Smooth muscle cell (in vitro differentiated cells): ENCODE measurements at regions not wholly inside any gene's neighbourhood (a gene's known extent, or its start where the extent isn't known, plus 50 kb on each side); places are given as distances from the start of the nearest gene placed in this dataset.

Source experiments
- DNase-seq: peaks from one replicate; lab custom pipeline; 2025; ENCODE audit not compliant: unreplicated experiment; lab: John Stamatoyannopoulos, UW
- H2AFZ ChIP-seq: fragments of 200-600 bp; sonication (generic); 2 replicates; pipeline ENCODE4 v1.6.0; 2016; ENCODE audit warnings: antibody characterized with exemption, low read depth, mild to moderate bottlenecking
- H3F3A ChIP-seq: fragments of 200-600 bp; sonication (generic); 2 replicates; pipeline ENCODE4 v1.6.0; 2017; ENCODE audit warnings: antibody characterized with exemption, low read depth
- H3K27ac ChIP-seq: fragments of 200-600 bp; sonication (generic); 2 replicates; pipeline ENCODE4 v1.5.1; 2016; ENCODE audit warnings: low read depth, mild to moderate bottlenecking
- H3K27me3 ChIP-seq: fragments of 200-600 bp; sonication (generic); 2 replicates; pipeline ENCODE4 v1.6.1; 2016; ENCODE audit warnings: low read depth, mild to moderate bottlenecking
- H3K36me3 ChIP-seq: fragments of 200-600 bp; sonication (generic); 2 replicates; pipeline ENCODE4 v1.5.1; 2016; ENCODE audit warnings: low read depth
- H3K4me1 ChIP-seq: fragments of 200-600 bp; sonication (generic); 2 replicates; pipeline ENCODE4 v1.5.1; 2016; ENCODE audit warnings: low read depth
- H3K4me2 ChIP-seq: fragments of 200-600 bp; sonication (generic); 2 replicates; pipeline ENCODE4 v1.6.0; 2016; ENCODE audit warnings: mild to moderate bottlenecking
- H3K4me3 ChIP-seq: fragments of 200-600 bp; sonication (generic); 2 replicates; pipeline ENCODE4 v1.5.1; 2016; ENCODE audit warnings: mild to moderate bottlenecking
- H3K79me2 ChIP-seq: fragments of 200-600 bp; sonication (generic); 2 replicates; pipeline ENCODE4 v1.6.0; 2016; ENCODE audit warnings: low read depth, mild to moderate bottlenecking
- H3K9ac ChIP-seq: fragments of 200-600 bp; sonication (generic); 2 replicates; pipeline ENCODE4 v1.6.0; 2016; ENCODE audit warnings: low read depth
- H3K9me3 ChIP-seq: fragments of 200-600 bp; sonication (generic); replicated peaks from 2 replicates; pipeline ENCODE4 v1.5.1; 2016; ENCODE audit warnings: low read depth
- H4K20me1 ChIP-seq: fragments of 200-600 bp; sonication (generic); 2 replicates; pipeline ENCODE4 v1.6.0; 2016; ENCODE audit warnings: low read depth
- CTCF ChIP-seq: fragments of 200-600 bp; sonication (generic); IDR thresholded peaks from 2 replicates; pipeline ENCODE4 v1.5.1; 2017; ENCODE audit warnings: borderline replicate concordance, mild to moderate bottlenecking, antibody characterized with exemption; ENCODE audit not compliant: insufficient read depth, poor library complexity, severe bottlenecking
- WGBS: methylation state at CpG from one replicate; pipeline ENCODE4 v1.1.7; 2016; ENCODE audit warnings: low lambda C conversion rate; 5-methylcytosine and 5-hydroxymethylcytosine counted together

- Histone ChIP-seq H4K20me1 (no peaks in the 10 kb centered on the region), H3K36me3 (no peaks in the 10 kb centered on the region), H3K27ac (no peak overlapping the region), H3K9ac (no peak overlapping the region), H3K27me3 (no peaks in the 10 kb centered on the region), H3K4me1 (peaks cover 2% of the 10 kb centered on the region), H2AFZ (no peak overlapping the region), H3K9me3 (no peaks in the 10 kb centered on the region), H3K4me2 (no peak overlapping the region), H3K4me3 (no peak overlapping the region), H3F3A (no peaks in the 10 kb centered on the region), H3K79me2 (no peaks in the 10 kb centered on the region)
- 76% methylated on average over 2 of the region's 2 CpGs for WGBS
- no peak for DNase-seq
- no peak for TF ChIP-seq CTCF
Observed at GRCh38 chr16:64361753-64362152, 760.1 kb downstream of the CDH11 start.

- Histone ChIP-seq H3F3A (no peaks in the 10 kb centered on the region), H2AFZ (no peak overlapping the region), H3K4me3 (no peak overlapping the region), H3K4me2 (no peak overlapping the region), H3K27ac (no peak overlapping the region), H3K9ac (no peak overlapping the region), H3K4me1 (peaks cover 5% of the 10 kb centered on the region), H4K20me1 (no peaks in the 10 kb centered on the region), H3K27me3 (no peaks in the 10 kb centered on the region), H3K36me3 (no peaks in the 10 kb centered on the region), H3K79me2 (no peaks in the 10 kb centered on the region), H3K9me3 (no peaks in the 10 kb centered on the region)
- no peak for TF ChIP-seq CTCF
- no peak for DNase-seq
- WGBS: 95% methylated on average over 1 of the region's 1 CpG
Observed at GRCh38 chr16:64358291-64358690, 763.6 kb downstream of the CDH11 start.

- Histone ChIP-seq H3K27me3 (no peaks in the 10 kb centered on the region), H4K20me1 (no peaks in the 10 kb centered on the region), H2AFZ (no peak overlapping the region), H3K9me3 (no peaks in the 10 kb centered on the region), H3K27ac (peak overlapping the region; percentile 67), H3F3A (no peaks in the 10 kb centered on the region), H3K36me3 (no peaks in the 10 kb centered on the region), H3K4me1 (peaks cover 5% of the 10 kb centered on the region), H3K9ac (no peak overlapping the region), H3K4me2 (peak overlapping the region; percentile 48), H3K79me2 (no peaks in the 10 kb centered on the region), H3K4me3 (no peak overlapping the region)
- WGBS: 0% methylated on average over 1 of the region's 1 CpG
- no peak for TF ChIP-seq CTCF
- DNase-seq: no peak
Observed at GRCh38 chr16:64356267-64356666, 765.6 kb downstream of the CDH11 start.

GRCh38 chr16:64352246-64352645 is 769.6 kb downstream of the CDH11 start:
- Histone ChIP-seq H3F3A (no peaks in the 10 kb centered on the region), H3K79me2 (no peaks in the 10 kb centered on the region), H3K36me3 (no peaks in the 10 kb centered on the region), H4K20me1 (no peaks in the 10 kb centered on the region), H3K27me3 (no peaks in the 10 kb centered on the region), H3K27ac (no peak overlapping the region), H3K9ac (no peak overlapping the region), H3K9me3 (no peaks in the 10 kb centered on the region), H2AFZ (no peak overlapping the region), H3K4me2 (no peak overlapping the region), H3K4me3 (no peak overlapping the region), H3K4me1 (peaks cover 5% of the 10 kb centered on the region)
- DNase-seq: no peak
- TF ChIP-seq CTCF: no peak
- WGBS: 100% methylated on average over 1 of the region's 1 CpG
